IPS-18c (cell line): ENCODE measurements at regions not wholly inside any gene's neighbourhood (a gene's known extent, or its start where the extent isn't known, plus 50 kb on each side); places are given as distances from the start of the nearest gene placed in this dataset.

ENCODE experiments used
- H3K4me3 ChIP-seq: 2 replicates; pipeline ENCODE4 v1.7.0; 2013; ENCODE audit warnings: low read depth, mild to moderate bottlenecking, low read length, moderate library complexity; ENCODE audit not compliant: insufficient read depth
- H3K9me3 ChIP-seq: one replicate; pipeline ENCODE4 v1.6.1; 2013; ENCODE audit warnings: mild to moderate bottlenecking, low read length, moderate library complexity; ENCODE audit not compliant: control insufficient read depth, insufficient read depth

DNA sequence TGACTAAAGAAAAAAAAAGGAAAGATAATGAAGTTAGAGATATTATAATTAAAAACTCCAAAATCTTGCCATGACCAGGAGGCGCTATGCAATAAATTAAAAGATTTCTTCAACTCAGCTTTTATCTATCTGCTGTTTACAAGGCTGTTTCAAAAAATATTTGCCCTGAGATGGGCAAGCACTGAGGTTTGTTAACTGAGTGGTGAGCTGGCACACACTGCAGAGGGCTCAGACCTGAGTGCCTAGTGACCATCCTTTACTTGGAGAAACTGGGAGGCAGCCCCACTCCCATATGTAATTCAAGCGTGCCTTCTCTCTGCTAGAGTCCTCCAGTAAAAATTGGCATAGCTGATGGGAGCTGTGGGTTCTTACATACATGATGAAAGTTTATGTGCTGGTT, 198.7 kb upstream of the TBC1D5 start:
- Histone ChIP-seq H3K4me3 (no peak overlapping the region), H3K9me3 (no peaks in the 10 kb centered on the region)

DNA sequence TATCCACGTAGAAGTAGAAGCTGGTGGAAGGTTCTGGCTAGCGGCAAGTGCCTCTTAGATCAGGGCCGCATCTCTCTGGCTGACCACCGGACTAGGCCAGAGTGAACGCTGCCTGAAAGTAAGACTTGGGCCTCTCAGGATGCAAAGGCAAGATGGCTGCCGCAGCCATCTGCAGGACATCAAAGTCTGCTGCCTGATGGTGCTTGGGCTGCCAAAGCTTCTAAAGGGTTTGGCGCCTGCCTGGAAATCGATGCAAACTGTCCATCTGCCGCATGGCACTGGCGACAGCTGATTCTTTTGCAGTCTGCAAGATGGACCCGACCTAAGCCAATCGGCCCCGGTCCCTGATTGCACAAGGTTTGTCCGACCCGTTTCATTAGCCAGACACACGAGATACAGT, 196.7 kb upstream of the TBC1D5 start:
- Histone ChIP-seq H3K9me3 (no peaks in the 10 kb centered on the region), H3K4me3 (no peak overlapping the region)

DNA sequence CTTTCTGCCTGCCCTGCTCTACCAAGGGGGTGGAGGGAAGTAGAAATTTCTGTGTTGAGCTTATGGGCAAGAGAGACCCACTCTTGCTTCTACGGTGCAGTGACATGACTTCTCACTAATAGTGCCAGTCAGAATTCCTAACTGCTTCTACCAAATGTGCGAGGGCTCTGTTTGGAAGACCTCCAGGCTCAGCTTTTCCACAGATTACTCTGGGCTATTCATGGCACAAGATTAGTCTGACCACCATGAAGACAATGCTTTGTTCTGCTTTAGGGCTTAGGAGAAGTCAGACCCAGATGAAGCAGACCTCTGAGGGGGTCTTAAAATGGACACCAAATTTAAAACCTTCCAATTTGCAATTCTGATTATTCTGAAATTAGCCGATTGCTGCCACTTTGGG, 195.9 kb upstream of the TBC1D5 start:
- no peak overlapping the region for H3K4me3 ChIP-seq
- no peaks in the 10 kb centered on the region for H3K9me3 ChIP-seq

DNA sequence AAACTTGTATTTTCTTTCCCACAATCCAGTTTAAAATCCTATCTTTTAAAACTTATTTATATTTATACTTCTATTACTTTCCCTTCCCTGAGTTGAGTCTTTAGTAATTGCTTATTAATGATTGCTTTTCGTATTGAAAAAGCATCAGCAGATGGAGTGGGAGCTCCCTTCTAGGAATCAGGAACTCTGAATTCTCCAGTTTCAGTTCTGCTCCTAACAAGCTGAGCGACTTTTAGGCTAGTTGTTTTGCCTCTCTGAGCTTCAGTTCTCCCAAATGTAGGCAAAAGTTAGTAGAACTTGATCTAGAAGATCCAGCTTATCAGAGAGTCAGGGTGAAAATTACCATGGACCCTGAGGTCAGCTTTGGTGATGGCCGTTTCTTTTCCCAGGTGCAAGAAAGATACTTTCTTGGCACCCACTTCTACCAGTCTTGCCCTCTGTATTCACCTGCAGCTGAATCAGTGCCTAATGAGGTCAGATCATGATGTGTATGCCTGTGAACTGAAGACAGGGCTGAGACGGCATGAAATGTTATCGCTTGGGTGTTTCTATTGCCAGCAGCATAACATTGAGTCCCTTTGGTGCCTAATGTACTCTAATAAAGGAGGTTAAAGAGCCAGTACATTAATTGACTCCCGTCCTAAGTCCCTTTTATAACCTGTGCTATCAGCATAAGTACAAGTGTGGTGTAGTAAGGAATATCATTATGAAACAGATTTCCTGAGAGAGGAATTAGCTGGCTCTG, 194.5 kb upstream of the TBC1D5 start:
- no peak overlapping the region for H3K4me3 ChIP-seq
- H3K9me3 ChIP-seq, result no peaks in the 10 kb centered on the region

DNA sequence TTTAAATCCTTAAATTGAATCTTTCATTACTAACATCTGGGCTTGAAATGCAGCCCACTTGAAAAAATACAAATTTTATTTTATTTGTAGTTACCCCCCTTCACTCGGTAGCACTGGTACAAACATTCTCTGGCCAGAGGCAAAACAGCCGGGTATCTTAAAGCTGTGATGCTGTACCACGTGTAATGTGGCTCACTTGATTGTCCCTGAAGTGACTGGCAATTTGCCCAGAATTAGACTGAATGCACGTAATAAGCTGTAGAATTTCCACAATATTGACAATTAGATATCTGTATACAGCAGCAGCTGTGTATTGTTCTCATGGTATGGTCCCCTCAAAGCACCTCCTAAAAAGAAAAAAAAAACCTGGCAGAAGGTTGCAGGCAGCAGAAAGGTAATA, 192.8 kb upstream of the TBC1D5 start:
- no peak overlapping the region for H3K4me3 ChIP-seq

DNA sequence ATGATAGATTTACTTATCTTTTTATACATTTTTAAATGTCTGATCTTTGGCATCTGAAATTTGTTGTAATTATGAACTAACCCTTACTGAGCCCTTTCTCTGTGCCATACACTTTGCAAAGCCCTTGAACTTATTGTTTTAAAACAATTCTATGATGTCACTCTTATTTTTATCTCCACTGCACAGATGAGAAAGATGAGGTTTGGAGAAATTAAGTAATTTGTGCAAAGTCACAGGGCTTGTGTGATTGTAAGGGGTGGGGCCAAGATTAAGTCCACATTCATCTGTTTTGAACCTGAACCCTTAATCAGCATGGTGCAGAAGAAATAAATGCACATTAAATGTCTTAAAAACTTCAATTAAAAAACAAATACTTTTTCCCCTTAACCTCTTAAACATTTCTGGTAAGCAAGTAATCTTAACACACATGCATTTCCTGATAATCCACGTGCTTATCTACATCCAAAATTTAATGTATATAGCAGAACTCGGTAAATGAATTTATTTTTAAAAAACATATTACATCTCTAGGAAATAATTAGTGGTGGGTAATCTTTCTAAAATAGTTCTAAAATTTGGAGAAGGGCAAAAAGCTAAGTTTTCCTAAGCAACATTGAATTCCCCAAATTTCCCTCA, 189.8 kb upstream of the TBC1D5 start:
- Histone ChIP-seq H3K4me3 (no peak overlapping the region), H3K9me3 (no peaks in the 10 kb centered on the region)

More for the DNA sequence above, 192.8 kb upstream of the TBC1D5 start:
- no peaks in the 10 kb centered on the region for H3K9me3 ChIP-seq

DNA sequence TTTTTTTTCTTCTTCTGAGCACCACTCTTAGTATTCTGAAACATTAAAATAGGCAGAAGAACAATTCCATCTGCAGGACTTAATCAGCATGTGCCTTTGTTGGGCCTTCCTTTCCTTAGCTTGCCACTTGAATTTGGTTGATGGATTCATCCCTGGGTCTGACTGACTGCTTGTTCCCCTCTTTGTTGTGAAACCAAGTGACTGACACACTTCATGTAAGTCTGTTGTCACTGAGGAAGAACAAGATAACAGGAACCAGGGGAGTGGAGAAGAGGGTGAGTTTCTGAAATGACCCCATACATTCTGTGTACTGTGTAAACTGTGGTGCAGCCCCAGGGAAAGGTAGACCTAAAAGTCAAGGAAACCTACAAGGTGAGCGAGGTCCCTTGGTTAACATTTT, 188.7 kb upstream of the TBC1D5 start:
- H3K4me3 ChIP-seq, result no peak overlapping the region
- H3K9me3 ChIP-seq, result no peaks in the 10 kb centered on the region

DNA sequence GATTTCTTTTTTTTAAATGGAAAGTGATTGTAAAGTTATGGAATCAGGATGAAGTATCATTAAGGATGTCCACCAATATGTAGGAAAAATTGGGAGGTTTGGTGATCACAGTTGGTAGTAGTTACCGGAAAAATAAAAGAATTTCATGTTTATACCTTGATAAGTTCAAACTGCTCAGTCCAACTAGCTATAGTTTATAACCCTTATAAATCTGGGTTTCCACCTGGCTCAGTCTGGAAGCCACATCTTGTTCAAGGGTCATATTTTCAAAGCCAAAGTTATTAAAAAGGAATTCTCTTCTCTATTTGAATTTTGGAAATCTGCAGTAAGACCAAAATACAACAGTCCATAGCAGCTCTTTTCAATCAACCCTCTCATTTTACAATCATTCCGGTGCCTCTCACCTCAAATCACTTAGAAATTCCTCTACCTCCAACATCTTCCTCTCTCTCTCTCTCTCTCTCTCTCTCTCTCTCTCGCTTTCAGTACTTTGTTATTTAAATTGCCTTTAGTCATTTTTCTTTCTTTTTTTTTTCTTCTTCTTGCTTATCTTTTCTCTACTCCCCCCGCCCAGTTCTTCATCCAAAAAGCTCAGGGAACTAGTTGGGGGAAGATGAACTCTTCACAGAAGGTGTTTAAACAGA, 186.2 kb upstream of the TBC1D5 start:
- H3K4me3 ChIP-seq, result no peak overlapping the region
- H3K9me3 ChIP-seq, result no peaks in the 10 kb centered on the region

DNA sequence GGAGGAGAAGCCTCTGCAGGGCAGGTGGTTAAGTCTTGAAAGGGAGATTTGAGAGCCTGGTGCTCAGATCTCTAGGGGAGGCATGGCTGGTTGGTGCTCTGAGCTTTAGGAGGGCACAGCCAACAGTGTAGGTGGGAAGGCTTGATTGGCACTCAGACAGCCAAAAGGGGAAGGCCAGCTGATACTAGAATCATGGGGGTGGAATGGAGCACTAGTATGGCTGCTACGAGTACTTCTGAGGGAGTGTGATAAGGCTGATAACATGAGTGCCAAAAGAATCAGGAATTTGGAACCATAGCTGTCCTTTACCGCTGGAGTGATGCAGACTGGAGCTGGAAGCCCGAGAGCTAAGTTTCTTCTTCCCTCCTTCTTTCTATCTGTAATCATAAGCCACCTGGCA, 184.6 kb upstream of the TBC1D5 start:
- no peaks in the 10 kb centered on the region for H3K9me3 ChIP-seq
- H3K4me3 ChIP-seq, result no peak overlapping the region

DNA sequence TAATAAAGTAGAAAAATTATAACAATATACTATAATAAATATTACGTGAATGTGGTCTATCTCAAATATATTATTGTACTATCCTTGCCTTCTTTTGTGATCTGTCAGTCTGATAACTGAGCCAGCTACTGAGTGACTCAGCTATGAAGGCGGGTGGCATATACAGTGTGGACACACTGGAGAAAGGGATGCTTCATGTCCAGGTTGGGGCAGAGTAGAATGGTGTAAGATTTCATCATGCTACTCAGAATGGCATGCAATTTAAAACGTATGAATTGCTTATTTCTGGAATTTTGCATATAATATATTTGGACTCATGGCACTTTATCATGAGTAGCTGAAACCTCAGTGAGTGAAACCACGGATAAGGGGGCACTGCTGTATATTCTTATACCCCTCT, 172.9 kb upstream of the TBC1D5 start:
- H3K4me3 ChIP-seq, result no peak overlapping the region
- H3K9me3 ChIP-seq, result no peaks in the 10 kb centered on the region

DNA sequence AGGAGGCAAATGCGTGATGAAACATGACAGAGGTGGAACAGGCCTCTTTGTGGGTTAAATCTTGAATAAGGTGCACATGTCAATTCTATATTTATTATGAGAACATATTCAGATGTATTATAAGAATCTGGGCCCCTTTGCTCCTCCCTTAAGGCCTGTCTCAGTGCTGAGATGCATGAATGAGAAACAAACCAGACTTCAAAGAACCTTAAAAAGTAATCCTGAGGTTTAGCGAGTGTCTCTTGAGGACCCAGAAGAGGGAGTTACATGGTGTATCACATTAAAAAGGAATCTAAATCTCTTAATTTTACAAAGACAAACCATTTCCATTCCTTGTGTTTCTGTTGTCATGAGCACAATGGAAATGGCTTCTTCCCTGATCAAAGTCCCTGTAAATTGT, 170.9 kb upstream of the TBC1D5 start:
- Histone ChIP-seq H3K4me3 (no peak overlapping the region), H3K9me3 (no peaks in the 10 kb centered on the region)

DNA sequence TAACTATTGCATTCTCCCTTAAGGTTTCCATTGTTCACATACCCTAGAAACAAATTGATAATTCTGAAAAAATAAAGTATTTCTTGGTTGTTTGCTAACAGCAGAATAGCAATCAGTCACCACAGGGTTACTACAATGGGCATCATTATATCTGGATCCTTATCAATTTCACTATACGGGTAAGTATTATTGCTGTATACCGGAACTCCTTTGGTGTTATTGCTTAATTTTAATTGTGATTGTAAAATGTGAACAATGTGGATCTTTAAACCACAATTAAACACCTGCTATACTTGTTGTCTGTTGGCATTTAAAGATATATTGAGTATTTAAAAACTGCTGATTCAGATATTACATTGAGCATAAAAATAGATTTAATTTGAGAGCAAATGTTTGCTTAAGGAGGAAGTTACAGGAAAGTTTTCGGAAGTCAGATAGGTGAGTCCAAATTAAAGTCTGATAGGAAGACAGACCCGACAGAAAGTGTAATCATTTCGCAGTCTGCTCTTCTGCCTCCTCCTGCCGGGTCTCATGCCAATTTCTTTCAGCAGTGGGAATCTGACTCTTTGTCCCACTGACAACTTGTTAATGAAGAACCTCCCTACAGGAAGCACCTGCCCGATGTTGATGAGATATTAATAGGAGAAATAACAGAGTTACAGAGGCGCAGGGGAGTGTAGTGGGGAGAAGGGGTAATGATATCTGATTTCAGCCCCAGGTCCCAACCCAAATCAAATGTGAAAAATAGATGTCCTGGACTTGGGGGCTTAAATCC, 169.7 kb upstream of the TBC1D5 start:
- H3K9me3 ChIP-seq, result no peaks in the 10 kb centered on the region

DNA sequence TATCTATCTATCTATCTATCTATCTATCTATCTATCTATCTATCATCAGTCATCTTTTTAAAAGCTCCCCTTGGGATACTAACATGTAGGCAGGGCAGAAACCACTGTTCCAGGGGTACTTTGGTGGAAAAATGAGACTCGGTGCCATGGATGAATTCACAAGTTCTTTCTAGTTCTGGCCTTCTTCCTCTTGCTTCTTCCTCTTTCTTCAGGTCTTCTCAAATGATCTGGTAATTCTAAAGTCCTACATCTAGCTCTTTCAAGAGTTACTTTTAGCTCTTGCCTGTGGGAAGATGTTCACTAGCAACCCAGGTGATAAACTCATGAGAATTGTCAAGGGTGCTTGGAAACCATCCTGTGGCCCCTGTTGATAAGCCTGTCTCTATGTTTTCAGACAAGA, 168.5 kb upstream of the TBC1D5 start:
- H3K9me3 ChIP-seq, result no peaks in the 10 kb centered on the region
- no peak overlapping the region for H3K4me3 ChIP-seq

More for the DNA sequence above, 169.7 kb upstream of the TBC1D5 start:
- H3K4me3 ChIP-seq, result no peak overlapping the region

DNA sequence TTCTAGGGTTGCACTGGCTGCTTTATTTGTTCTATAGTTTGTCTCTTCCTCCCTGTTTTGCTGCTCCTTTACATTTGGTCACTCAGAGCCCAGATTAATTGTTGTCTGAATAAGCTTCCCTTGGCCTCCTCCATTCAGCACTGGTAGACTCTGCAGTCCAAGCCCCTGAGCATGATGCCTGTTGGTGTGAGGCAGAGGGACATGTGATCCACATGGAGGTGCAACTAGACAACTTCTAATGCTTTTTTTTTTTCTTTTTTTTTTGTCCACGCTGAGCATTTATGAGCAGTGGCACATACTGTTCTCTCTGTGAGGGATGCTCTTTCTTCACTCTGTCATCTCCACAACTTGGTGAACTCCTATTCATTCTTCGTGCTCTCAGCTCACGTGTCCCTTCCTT, 167.3 kb upstream of the TBC1D5 start:
- no peak overlapping the region for H3K4me3 ChIP-seq
- no peaks in the 10 kb centered on the region for H3K9me3 ChIP-seq

DNA sequence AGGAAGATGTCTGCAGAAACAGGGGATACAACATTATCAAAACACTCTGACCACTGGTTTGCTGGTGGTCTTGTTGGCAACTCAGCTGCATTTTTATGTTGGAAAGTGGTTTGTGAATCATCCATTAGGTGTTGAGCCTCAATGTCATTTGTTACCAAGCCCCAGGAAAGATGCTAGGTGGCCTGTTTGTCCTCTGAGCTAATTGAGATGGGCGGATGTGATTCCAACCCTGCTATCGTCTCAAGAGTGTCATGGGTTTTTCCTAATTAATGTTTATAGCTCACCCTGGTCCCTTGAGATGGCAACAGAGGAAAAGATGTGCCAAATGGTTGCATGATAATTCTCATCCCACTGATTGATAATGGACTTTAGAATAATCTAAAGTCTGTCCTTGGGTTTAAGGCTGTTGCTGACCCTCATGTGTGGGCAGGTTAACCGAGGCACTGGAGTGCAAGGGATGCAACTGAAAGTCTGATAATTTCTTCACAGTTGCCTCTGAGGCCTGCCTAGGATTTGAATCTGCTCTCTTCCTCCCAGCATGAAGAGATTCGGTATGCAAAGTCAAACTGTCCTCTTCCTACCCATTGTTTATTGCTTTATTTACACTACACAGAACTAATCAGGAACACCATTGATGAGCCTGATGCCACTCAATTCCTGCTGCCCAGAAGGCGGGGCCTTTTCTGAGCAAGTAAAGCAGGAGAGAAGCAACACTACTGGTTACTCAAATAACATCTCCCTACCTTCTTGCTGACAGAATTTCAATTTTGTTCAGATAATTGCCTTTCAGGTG, 166.2 kb upstream of the TBC1D5 start:
- H3K9me3 ChIP-seq, result no peaks in the 10 kb centered on the region
- no peak overlapping the region for H3K4me3 ChIP-seq

DNA sequence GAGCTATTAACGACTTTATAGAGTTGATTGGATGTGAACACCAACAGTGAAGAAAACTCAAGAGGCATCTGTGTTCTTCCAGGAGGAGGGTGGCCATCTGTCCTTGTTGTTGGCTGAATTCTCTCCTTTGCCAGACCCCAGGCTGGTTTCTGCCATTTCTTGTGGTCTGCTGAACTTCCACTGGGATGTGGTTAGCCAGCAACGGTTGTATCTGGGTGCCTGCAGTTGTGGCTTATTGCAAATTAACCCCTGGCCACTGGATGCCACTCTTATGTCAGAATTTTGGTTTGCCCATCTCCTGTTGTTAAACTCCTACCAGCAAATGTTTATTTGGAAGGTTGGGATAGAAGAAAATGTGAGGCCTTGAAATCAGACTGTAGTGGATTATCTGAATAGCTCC, 163.6 kb upstream of the TBC1D5 start:
- Histone ChIP-seq H3K9me3 (no peaks in the 10 kb centered on the region), H3K4me3 (no peak overlapping the region)

DNA sequence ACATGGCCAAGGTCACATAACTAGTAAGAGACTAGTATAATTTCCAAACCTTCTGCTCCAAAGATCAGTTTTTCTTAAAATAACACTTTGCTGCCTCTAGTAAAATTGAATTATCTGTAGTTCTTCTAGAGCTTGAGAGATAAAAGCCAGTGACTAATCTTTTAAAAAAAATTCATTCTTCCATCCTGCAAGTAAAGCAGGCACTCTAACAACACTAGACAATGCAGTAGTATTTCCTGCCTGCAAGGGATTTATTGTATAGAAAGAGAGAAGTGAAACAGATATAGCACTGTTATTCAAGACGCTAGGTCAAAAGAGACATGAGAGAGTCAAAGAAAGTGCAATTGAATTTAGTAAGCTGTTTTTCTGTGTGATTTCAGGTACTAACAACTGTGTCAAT, 159.5 kb upstream of the TBC1D5 start:
- Histone ChIP-seq H3K4me3 (no peak overlapping the region), H3K9me3 (no peaks in the 10 kb centered on the region)
